Activated naive CD4-positive, alpha-beta T cell treated with anti-CD3 and anti-CD28 coated beads, Interleukin-2, amount 10 ng/mL, durations not matched to agents 7 days and 5 days (primary cell): ENCODE measurements at regions not wholly inside any gene's neighbourhood (a gene's known extent, or its start where the extent isn't known, plus 50 kb on each side); places are given as distances from the start of the nearest gene placed in this dataset.

Experiments used
- CTCF ChIA-PET: fragments of 350-600 bp; sonication (Branson Sonifier 250); formaldehyde crosslinking; loops from one replicate; lab custom pipeline; 2021; ENCODE audit warnings: antibody characterized with exemption; lab: Charles Lee
- DNase-seq: peaks from one replicate; pipeline ENCODE4 v3.0.0-alpha.2; 2020
- H3K27ac Mint-ChIP-seq: one replicate; pipeline ENCODE4 v1.8.0; 2021; ENCODE audit warnings: mild to moderate bottlenecking, moderate library complexity, mixed read lengths
- H3K27me3 Mint-ChIP-seq: one replicate; pipeline ENCODE4 v1.8.0; 2021; ENCODE audit warnings: mild to moderate bottlenecking, mixed read lengths
- H3K36me3 Mint-ChIP-seq: one replicate; pipeline ENCODE4 v1.8.0; 2021; ENCODE audit warnings: mixed read lengths
- H3K4me1 Mint-ChIP-seq: one replicate; pipeline ENCODE4 v1.8.0; 2021; ENCODE audit warnings: mixed read lengths
- H3K4me3 Mint-ChIP-seq: one replicate; pipeline ENCODE4 v1.8.0; 2021; ENCODE audit warnings: mild to moderate bottlenecking, moderate library complexity, mixed read lengths
- H3K9me3 Mint-ChIP-seq: one replicate; pipeline ENCODE4 v1.8.0; 2021; ENCODE audit warnings: mixed read lengths

DNA sequence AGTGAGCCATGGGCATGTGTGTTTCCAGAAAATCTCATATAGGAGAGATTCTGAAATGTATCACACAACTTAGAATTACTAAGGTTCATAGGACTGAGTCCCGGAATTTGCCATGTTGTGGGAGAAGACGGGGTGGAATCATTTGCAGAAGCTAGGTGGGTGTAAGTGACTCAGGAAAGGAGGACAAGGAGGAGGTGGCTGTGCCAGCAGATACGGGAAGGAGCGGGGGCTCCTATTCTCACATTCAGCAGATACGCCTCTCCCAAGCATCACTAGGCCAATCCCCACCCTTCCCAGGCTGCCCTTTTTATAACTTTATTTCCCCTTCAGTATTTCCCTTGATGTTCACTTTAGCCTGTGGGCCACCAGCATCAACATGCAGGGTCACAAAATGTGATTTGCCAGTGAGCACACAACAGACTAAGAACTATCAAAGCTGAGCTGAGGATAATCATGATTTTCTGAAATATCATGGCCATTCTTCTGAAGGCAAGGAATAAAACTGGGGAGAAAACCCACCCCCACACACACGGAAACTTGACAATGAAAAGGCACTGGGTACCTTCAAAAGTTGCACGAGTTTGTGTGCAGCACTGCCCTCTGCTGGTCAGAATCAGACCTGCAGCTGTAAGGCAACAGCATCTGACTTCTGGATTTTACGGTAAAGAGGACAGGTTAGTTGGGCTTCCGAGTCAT, 133.2 kb downstream of the MTX3 start:
- CTCF ChIA-PET: interaction anchor here (0.7 to 1.8 kb wide), 15 partner anchors 10 to 769 kb away, joined by 3 to 19 read pairs (median 3); partner anchors contain the start of gene CMYA5
- Mint-ChIP-seq H3K36me3 (no peaks in the 10 kb centered on the region), H3K27me3 (peaks cover 25% of the 10 kb centered on the region), H3K4me3 (no peak overlapping the region), H3K4me1 (no peaks in the 10 kb centered on the region), H3K27ac (no peak overlapping the region), H3K9me3 (no peaks in the 10 kb centered on the region)
- peak; percentile 87 for DNase-seq

DNA sequence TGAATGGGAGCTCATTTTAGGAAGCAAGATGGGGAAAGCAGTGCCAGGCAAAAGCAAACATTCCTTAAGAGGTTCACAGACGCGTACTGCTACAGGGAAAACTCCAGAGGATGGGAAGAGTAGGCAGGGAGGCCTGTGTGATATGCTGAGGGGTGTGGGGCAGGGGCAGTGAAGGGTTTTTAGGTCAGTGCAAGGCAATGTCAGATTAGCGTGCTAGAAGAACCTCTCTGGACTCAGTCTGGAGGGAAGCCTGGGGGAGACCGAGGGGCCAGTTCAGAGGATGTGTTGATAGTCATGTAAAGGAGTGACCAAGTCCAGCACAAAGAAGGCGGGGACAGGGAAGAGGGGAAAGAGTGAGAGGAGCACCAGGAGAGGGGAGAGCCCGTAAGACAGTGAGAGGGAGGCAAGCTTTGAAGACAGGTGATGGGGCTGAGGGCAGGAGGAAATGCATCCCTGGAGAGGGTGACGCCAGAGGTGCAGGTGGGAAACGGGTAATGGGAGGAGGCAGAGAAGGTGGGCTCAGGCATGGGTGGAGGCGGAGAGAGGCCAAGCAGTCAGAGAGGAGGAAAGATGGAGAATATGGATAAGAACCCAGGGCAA, 134.5 kb downstream of the MTX3 start:
- Mint-ChIP-seq H3K4me3 (no peak overlapping the region), H3K4me1 (no peaks in the 10 kb centered on the region), H3K27me3 (peaks cover 26% of the 10 kb centered on the region), H3K9me3 (no peaks in the 10 kb centered on the region), H3K27ac (no peak overlapping the region), H3K36me3 (no peaks in the 10 kb centered on the region)
- CTCF ChIA-PET: interaction anchor here (0.9 to 1.8 kb wide), 3 partner anchors 154 to 190 kb away, joined by 4 to 19 read pairs (median 5); no protein-coding TSS in a partner anchor
- no peak for DNase-seq

DNA sequence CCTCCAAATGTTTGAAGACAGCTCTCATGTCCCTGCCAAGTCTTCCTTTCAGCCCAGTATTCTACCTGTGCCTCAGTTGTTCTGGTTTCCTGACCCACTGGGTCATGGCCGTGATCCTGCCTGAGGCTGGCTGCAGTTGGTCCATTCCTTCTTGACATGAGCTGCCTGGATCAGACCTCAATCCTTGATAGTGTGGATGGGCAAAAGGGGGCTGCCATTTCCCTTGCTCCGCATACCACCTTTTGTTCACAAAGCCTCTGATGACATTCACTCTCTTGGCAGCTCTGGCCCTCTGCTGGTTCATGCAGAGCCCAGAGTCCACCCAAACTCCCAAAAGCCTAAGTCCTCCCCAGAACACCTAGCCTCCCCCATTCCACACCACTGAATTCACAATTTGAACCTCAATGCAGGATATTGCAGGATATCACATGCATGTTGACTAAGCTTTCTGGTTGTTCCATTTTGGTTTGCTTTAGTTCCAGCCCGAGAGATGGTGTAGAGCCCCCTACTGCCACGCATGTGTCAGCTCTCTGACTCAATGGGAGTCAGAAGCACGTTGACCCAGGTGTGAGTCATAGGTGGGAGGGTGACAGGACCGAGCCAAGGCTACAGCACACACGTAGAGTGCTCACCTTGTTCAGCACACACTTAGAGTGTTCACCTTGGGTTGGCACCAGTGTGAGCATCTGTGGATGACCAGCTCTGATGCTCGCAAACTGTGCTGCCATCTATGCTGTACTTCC, 137.2 kb downstream of the MTX3 start:
- CTCF ChIA-PET: interaction anchor here (0.7 to 1.3 kb wide), 3 partner anchors 151 to 374 kb away, joined by 3 read pairs; no protein-coding TSS in a partner anchor
- Mint-ChIP-seq H3K27me3 (peaks cover 28% of the 10 kb centered on the region), H3K4me1 (no peaks in the 10 kb centered on the region), H3K27ac (no peak overlapping the region), H3K36me3 (no peaks in the 10 kb centered on the region), H3K9me3 (no peaks in the 10 kb centered on the region), H3K4me3 (no peak overlapping the region)
- no peak for DNase-seq

DNA sequence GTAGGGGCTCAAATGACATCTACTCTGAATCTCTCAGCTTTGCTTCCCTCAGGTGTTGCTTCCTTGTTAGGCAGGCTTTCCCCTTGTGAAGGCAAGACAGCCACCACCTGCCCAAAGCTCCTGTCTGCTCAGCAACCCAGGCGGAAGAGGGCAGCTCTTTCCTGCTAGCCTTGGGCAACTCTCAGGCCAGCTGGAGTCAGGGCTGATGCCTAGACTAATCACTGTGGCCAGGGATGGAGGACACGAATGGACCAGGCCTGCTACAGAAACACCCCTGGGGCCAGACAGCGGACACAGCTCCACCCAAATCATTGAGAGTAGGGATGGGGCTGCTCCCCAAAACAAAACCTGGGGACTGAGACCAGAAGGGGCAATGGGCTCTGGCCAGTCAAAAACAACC, 138.0 kb downstream of the MTX3 start:
- CTCF ChIA-PET: interaction anchor here (0.9 to 1.3 kb wide), 2 partner anchors 238 to 373 kb away, joined by 3 read pairs; no protein-coding TSS in a partner anchor
- Mint-ChIP-seq H3K36me3 (no peaks in the 10 kb centered on the region), H3K9me3 (no peaks in the 10 kb centered on the region), H3K27ac (no peak overlapping the region), H3K27me3 (peaks cover 32% of the 10 kb centered on the region), H3K4me3 (no peak overlapping the region), H3K4me1 (peaks cover 6% of the 10 kb centered on the region)
- DNase-seq: no peak

DNA sequence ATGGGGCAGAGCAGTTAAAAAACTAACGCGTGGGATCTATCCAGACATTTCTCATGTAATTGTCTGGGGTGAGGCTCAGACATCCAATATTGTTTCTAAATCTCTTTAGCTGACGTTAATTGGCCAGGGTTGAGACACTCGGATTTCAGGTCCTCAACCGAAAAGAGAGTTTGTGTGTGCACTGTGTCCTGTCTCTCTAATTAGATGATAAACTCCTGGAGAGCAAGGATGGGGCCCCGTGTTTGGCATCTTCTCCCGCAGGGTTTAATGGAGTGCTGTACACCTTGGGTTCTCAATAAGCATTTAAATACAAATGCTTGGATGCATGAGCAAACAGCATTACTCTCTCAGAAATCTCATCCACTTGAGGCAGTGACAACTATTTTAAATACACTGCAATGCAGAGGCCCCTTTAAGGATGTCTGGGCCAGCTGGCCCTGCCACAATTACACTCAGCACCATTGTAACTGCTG, 139.6 kb downstream of the MTX3 start:
- CTCF ChIA-PET: no interaction called here
- Mint-ChIP-seq H3K27ac (no peak overlapping the region), H3K36me3 (no peaks in the 10 kb centered on the region), H3K27me3 (peaks cover 29% of the 10 kb centered on the region), H3K9me3 (no peaks in the 10 kb centered on the region), H3K4me3 (no peak overlapping the region), H3K4me1 (peaks cover 15% of the 10 kb centered on the region)
- no peak for DNase-seq

DNA sequence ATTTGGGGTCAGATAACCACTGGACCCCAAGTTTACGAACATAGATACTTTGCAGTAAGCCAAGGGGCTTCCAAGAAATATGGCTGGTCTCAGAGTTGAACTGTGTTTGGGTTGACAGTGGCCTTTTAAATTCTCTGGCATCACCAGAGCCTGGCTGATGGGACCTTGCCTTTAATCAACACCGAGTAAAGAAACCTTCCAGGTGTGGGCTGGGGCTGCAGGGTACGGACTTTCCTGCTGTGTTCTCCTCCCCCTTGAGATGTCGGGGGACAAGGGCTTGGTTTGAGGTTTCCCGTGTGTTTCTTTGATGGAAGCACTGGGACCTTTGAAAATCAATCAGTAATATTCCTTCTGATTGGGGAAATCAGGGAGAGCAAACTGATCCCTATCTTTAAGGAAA, 140.1 kb downstream of the MTX3 start:
- Mint-ChIP-seq H3K27me3 (peaks cover 29% of the 10 kb centered on the region), H3K9me3 (no peaks in the 10 kb centered on the region), H3K27ac (no peak overlapping the region), H3K36me3 (no peaks in the 10 kb centered on the region), H3K4me3 (no peak overlapping the region), H3K4me1 (peaks cover 20% of the 10 kb centered on the region)
- DNase-seq: no peak
- CTCF ChIA-PET: no interaction called here

DNA sequence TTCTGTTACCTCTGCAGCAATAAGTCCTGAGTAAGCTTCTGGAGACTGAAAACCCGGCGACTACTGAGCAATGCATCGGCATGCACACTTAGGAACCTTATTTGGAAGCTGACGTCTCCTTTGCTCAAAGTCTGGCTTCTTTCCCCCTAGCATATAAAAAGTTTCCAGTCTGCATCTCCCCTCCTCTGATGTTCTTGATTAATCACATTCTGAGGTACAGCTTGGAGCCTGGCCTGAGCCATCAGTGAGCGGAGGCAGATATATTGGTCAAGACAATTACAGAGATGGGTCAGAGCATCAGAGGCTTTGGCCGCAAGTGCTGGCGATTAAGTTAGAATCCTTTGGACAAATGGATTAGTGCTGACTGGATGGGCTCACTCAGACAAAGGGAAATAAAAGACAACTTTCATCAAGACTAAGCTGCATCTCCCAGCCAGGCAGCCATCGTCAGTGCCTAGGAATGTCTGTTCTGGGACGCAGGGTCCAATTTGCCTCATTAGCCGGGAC, 140.7 kb downstream of the MTX3 start:
- H3K27me3 Mint-ChIP-seq: peaks cover 29% of the 10 kb centered on the region
- H3K27ac Mint-ChIP-seq: no peak overlapping the region
- H3K4me1 Mint-ChIP-seq: peaks cover 25% of the 10 kb centered on the region
- H3K4me3 Mint-ChIP-seq: no peak overlapping the region
- DNase-seq: no peak
- H3K36me3 Mint-ChIP-seq: no peaks in the 10 kb centered on the region
- CTCF ChIA-PET: interaction anchor here (0.9 kb wide), 1 partner anchor 21 kb away, joined by 3 read pairs; no protein-coding TSS in a partner anchor
- H3K9me3 Mint-ChIP-seq: no peaks in the 10 kb centered on the region

DNA sequence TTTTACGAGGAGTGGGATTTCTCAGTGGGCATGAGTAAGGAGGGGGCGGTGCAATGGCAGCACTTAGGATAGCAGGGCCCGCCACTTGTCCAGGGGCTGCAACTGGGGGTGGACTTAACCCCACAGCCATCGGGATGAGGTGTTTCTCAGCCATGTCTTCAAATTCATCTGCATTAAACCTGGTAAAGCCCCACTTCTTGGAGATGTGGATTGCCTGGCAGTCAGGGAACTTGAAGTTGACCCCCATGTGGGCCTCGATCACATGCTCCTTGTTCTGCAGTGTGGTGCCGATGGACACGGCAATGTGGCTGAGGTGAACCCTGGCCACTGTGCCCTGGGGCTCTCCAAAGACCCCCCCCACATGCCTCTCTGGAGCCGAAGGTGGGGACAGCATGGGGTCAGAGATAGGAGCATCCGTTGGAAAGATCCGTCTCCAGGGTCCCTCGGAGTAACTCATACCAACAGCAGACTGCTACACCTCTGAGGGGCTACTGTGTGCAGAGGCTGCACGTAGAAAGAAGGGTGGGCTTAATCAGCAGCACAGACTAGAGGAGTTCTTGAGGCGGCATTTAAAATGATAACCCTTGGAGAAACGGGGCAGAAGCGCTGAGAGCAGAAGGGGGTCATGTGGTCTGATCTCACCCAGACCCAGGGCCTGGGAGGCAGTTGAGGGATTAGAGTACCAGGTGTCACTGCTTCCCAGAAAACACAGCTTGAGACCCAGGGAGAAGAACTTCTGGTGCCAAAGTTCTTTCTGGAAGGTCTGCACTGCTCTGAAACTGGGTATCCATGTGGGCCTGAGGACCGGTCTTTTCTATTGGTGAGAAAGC, 141.4 kb downstream of the MTX3 start:
- CTCF ChIA-PET: interaction anchor here (0.6 to 0.9 kb wide), 2 partner anchors 20 to 97 kb away, joined by 3 read pairs; no protein-coding TSS in a partner anchor
- no peaks in the 10 kb centered on the region for H3K36me3 Mint-ChIP-seq
- peaks cover 29% of the 10 kb centered on the region for H3K27me3 Mint-ChIP-seq
- no peaks in the 10 kb centered on the region for H3K9me3 Mint-ChIP-seq
- peaks cover 31% of the 10 kb centered on the region for H3K4me1 Mint-ChIP-seq
- H3K4me3 Mint-ChIP-seq: no peak overlapping the region
- no peak for DNase-seq
- no peak overlapping the region for H3K27ac Mint-ChIP-seq
